SU-DHL-6 (cell line): ENCODE measurements at regions not wholly inside any gene's neighbourhood (a gene's known extent, or its start where the extent isn't known, plus 50 kb on each side); places are given as distances from the start of the nearest gene placed in this dataset.

ENCODE experiments used
- H2AFZ ChIP-seq: fragments of 200-600 bp; sonication (generic); 2 replicates; pipeline ENCODE4 v1.6.1; 2014; ENCODE audit warnings: low read depth, mild to moderate bottlenecking, moderate library complexity, mixed read lengths, antibody characterized with exemption, low read length; ENCODE audit not compliant: severe bottlenecking
- H3F3A ChIP-seq: fragments of 200-600 bp; shearing (Covaris generic); 2 replicates; pipeline ENCODE4 v1.6.0; 2016; ENCODE audit warnings: antibody characterized with exemption, mild to moderate bottlenecking; ENCODE audit not compliant: insufficient read depth
- H3K27ac ChIP-seq: fragments of 200-600 bp; sonication (generic); 2 replicates; pipeline ENCODE4 v1.5.1; 2016; ENCODE audit warnings: low read depth, mild to moderate bottlenecking, low read length, moderate library complexity, mixed read lengths
- H3K27me3 ChIP-seq: fragments of 200-600 bp; sonication (generic), shearing (Covaris generic); 2 replicates; pipeline ENCODE4 v1.6.0; 2014; ENCODE audit warnings: mild to moderate bottlenecking, low read length
- H3K36me3 ChIP-seq: fragments of 200-600 bp; sonication (generic); 2 replicates; pipeline ENCODE4 v1.6.1; 2014; ENCODE audit warnings: mild to moderate bottlenecking, low read length, mixed read lengths
- H3K4me2 ChIP-seq: fragments of 300-600, 200-600 bp; shearing (Covaris generic), sonication (generic); 2 replicates; pipeline ENCODE4 v1.6.0; 2014; ENCODE audit warnings: low read length, low read depth, mild to moderate bottlenecking; ENCODE audit not compliant: poor library complexity, severe bottlenecking
- H3K4me3 ChIP-seq: fragments of 200-600 bp; sonication (generic); 2 replicates; pipeline ENCODE4 v1.5.1; 2014; ENCODE audit warnings: antibody characterized with exemption, low read length, mild to moderate bottlenecking, mixed read lengths; ENCODE audit not compliant: insufficient read depth, poor library complexity, severe bottlenecking
- H3K79me2 ChIP-seq: fragments of 200-600 bp; sonication (generic); 2 replicates; pipeline ENCODE4 v1.6.1; 2014; ENCODE audit warnings: mild to moderate bottlenecking, low read length, moderate library complexity; ENCODE audit not compliant: insufficient read depth
- H3K9ac ChIP-seq: fragments of 200-600 bp; sonication (generic); 2 replicates; pipeline ENCODE4 v1.7.0; 2014; ENCODE audit warnings: mild to moderate bottlenecking, low read length
- H3K9me2 ChIP-seq: fragments of 200-600 bp; sonication (generic); replicated peaks from 2 replicates; pipeline ENCODE4 v1.6.1; 2014; ENCODE audit warnings: low read length; ENCODE audit not compliant: insufficient read depth
- H3K9me3 ChIP-seq: fragments of 200-600 bp; sonication (generic); 2 replicates; pipeline ENCODE4 v1.6.1; 2014; ENCODE audit warnings: low read length, mixed read lengths; ENCODE audit not compliant: insufficient read depth
- H4K20me1 ChIP-seq: fragments of 200-600 bp; sonication (generic); 2 replicates; pipeline ENCODE4 v1.6.1; 2014; ENCODE audit warnings: low read depth, mild to moderate bottlenecking, antibody characterized with exemption, low read length, moderate library complexity, mixed read lengths
- CTCF ChIP-seq: fragments of 200-600 bp; sonication (generic); IDR thresholded peaks from one replicate; pipeline ENCODE4 v1.5.1; 2017; ENCODE audit warnings: antibody characterized with exemption, mild to moderate bottlenecking, low read length, moderate library complexity; ENCODE audit not compliant: insufficient read depth, poor library complexity, severe bottlenecking
- EZH2phosphoT487 ChIP-seq: fragments of 200-600 bp; sonication (generic), shearing (Covaris generic); conservative IDR thresholded peaks from 2 replicates; pipeline ENCODE4 v1.6.1; 2018; ENCODE audit warnings: mild to moderate bottlenecking, antibody characterized with exemption, low read length, moderate library complexity, mixed read lengths

GRCh38 chr14:84591827-84592445 is 938.0 kb upstream of the FLRT2 start:
- TF ChIP-seq EZH2phosphoT487 = no peak
- no peak for TF ChIP-seq CTCF
- Histone ChIP-seq H3K9ac (no peak overlapping the region), H2AFZ (no peak overlapping the region), H3K79me2 (no peaks in the 10 kb centered on the region), H3K27me3 (no peaks in the 10 kb centered on the region), H3F3A (no peaks in the 10 kb centered on the region), H4K20me1 (no peaks in the 10 kb centered on the region), H3K36me3 (no peaks in the 10 kb centered on the region), H3K9me2 (no peaks in the 10 kb centered on the region), H3K4me2 (no peak overlapping the region), H3K27ac (no peak overlapping the region), H3K4me3 (no peak overlapping the region), H3K9me3 (no peaks in the 10 kb centered on the region)

- H3K36me3 ChIP-seq = no peaks in the 10 kb centered on the region
- no peak overlapping the region for H3K9ac ChIP-seq
- no peak overlapping the region for H2AFZ ChIP-seq
- H3K27me3 ChIP-seq = no peaks in the 10 kb centered on the region
- no peak overlapping the region for H3K4me3 ChIP-seq
- no peaks in the 10 kb centered on the region for H4K20me1 ChIP-seq
- H3K4me2 ChIP-seq = no peak overlapping the region
- no peak for TF ChIP-seq CTCF
- TF ChIP-seq EZH2phosphoT487 = no peak
- no peak overlapping the region for H3K27ac ChIP-seq
- no peaks in the 10 kb centered on the region for H3K79me2 ChIP-seq
- no peaks in the 10 kb centered on the region for H3K9me3 ChIP-seq
- no peaks in the 10 kb centered on the region for H3F3A ChIP-seq
- H3K9me2 ChIP-seq = no peaks in the 10 kb centered on the region
Measured at GRCh38 chr14:84592770-84593169, 937.2 kb upstream of the FLRT2 start.

GRCh38 chr14:84610086-84610485 is 919.9 kb upstream of the FLRT2 start:
- Histone ChIP-seq H3K4me2 (no peak overlapping the region), H3K9me3 (peaks cover under 1% of the 10 kb centered on the region; the same call in 1 of the 2 replicates), H3K9me2 (no peaks in the 10 kb centered on the region), H3K4me3 (no peak overlapping the region), H3K79me2 (no peaks in the 10 kb centered on the region), H3K27ac (no peak overlapping the region), H3K9ac (no peak overlapping the region), H4K20me1 (no peaks in the 10 kb centered on the region), H3F3A (no peaks in the 10 kb centered on the region), H3K36me3 (no peaks in the 10 kb centered on the region), H2AFZ (no peak overlapping the region), H3K27me3 (no peaks in the 10 kb centered on the region)
- TF ChIP-seq EZH2phosphoT487 (no peak), CTCF (no peak)
